ENCODE measurements at regions not wholly inside any gene's neighbourhood (a gene's known extent, or its start where the extent isn't known, plus 50 kb on each side); places are given as distances from the start of the nearest gene placed in this dataset.
A peak's percentile ranks its signal among the peaks of the same experiment; 100 is the strongest.

- DNase-seq: no peak
These were observed 608.4 kb downstream of the HDGFL1 start for GRCh38 chr6:23177806-23178205.

GRCh38 chr6:23179994-23180393, 610.6 kb downstream of the HDGFL1 start:
- no peak for DNase-seq

- DNase-seq: peak; percentile 57
These were observed 611.3 kb downstream of the HDGFL1 start for GRCh38 chr6:23180504-23181293.

- no peak for DNase-seq
These were observed 612.2 kb downstream of the HDGFL1 start for GRCh38 chr6:23181356-23182110.

GRCh38 chr6:23183846-23184245, 614.5 kb downstream of the HDGFL1 start:
- DNase-seq: no peak

GRCh38 chr6:23184351-23184750, 615.0 kb downstream of the HDGFL1 start:
- no peak for DNase-seq

GRCh38 chr6:23195487-23195886, 626.1 kb downstream of the HDGFL1 start:
- DNase-seq: no peak

GRCh38 chr6:23199541-23199940, 630.2 kb downstream of the HDGFL1 start:
- DNase-seq: no peak

- DNase-seq: no peak
These were observed 631.6 kb downstream of the HDGFL1 start for GRCh38 chr6:23200946-23201345.

- no peak for DNase-seq
These were observed 632.8 kb downstream of the HDGFL1 start for GRCh38 chr6:23202207-23202606.

- no peak for DNase-seq
These were observed 643.0 kb downstream of the HDGFL1 start for GRCh38 chr6:23212398-23212797.

GRCh38 chr6:23213193-23213592, 643.8 kb downstream of the HDGFL1 start:
- peak; percentile 10 for DNase-seq

GRCh38 chr6:23213651-23214050, 644.3 kb downstream of the HDGFL1 start:
- no peak for DNase-seq

- no peak for DNase-seq
These were observed 649.4 kb downstream of the HDGFL1 start for GRCh38 chr6:23218751-23219150.

GRCh38 chr6:23222724-23223123, 653.4 kb downstream of the HDGFL1 start:
- DNase-seq: no peak

- DNase-seq: no peak
These were observed 655.2 kb downstream of the HDGFL1 start for GRCh38 chr6:23224540-23224939.

- peak; percentile 8 for DNase-seq
These were observed 659.2 kb downstream of the HDGFL1 start for GRCh38 chr6:23228439-23229024.

GRCh38 chr6:23243854-23244253, 674.5 kb downstream of the HDGFL1 start:
- no peak for DNase-seq

GRCh38 chr6:23244300-23244699, 674.9 kb downstream of the HDGFL1 start:
- DNase-seq: peak; percentile 26

- no peak for DNase-seq
These were observed 676.2 kb downstream of the HDGFL1 start for GRCh38 chr6:23245572-23245971.

GRCh38 chr6:23246896-23247295, 677.5 kb downstream of the HDGFL1 start:
- DNase-seq: no peak

- no peak for DNase-seq
These were observed 681.2 kb downstream of the HDGFL1 start for GRCh38 chr6:23250556-23250955.

GRCh38 chr6:23262864-23263263, 693.5 kb downstream of the HDGFL1 start:
- DNase-seq: no peak

- no peak for DNase-seq
These were observed 695.9 kb downstream of the HDGFL1 start for GRCh38 chr6:23265270-23265669.

Data from EL (cell line).